ENCODE measurements at regions not wholly inside any gene's neighbourhood (a gene's known extent, or its start where the extent isn't known, plus 50 kb on each side); places are given as distances from the start of the nearest gene placed in this dataset.
"Not testable (repeated sequence)": the region's sequence is repeated elsewhere in the genome, so short reads cannot be mapped to it uniquely, and the experiment has no call there.

DNA sequence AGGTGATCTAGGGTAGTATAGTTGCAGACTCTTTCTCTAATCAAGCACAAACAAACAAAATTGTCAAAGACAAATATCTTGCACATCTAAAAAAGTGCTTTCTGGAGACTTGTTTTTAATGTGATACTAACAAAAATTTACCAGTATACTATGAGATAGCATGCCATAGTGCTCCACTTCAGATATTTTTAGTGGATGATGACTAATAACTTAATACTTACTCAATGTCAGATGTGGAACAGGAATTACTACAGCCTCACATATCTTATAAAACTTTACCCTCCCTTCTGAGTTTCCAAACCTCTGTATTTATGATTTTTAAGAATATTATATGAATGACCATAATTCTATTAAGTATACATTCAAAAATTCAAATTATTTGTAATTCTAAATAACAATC, 1162.0 kb upstream of the SLC39A10 start:
- H3K4me3 ChIP-seq (ENCODE audit: insufficient read depth, low read depth, low read length): no peak overlapping the region
- H3K27me3 ChIP-seq (ENCODE audit: control insufficient read depth, insufficient read depth, low read length): no peaks in the 10 kb centered on the region
- no peak for DNase-seq
- no peaks in the 10 kb centered on the region for H3K36me3 ChIP-seq (replicated peaks; ENCODE audit: control insufficient read depth, insufficient read depth, low read length)

DNA sequence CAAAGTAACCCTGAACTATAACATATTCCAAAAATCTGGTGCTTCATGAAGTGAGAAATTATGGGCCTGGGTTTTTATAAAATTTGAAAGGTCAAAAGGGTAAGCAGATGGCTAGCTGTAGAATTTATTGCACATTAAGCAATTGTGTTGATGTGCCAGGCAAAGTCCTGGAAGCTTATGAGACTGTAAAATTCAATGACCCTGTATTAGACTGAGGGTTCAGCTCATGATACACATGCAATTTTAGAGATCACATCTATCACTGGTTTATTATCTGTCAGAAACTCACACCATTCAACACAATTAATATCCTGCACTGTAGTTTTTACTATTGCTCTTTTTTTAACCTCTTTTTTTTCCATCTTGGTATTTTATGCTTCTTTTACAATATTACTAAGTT, 1162.6 kb upstream of the SLC39A10 start:
- H3K36me3 ChIP-seq (replicated peaks; ENCODE audit: control insufficient read depth, insufficient read depth, low read length): no peaks in the 10 kb centered on the region
- DNase-seq: no peak
- no peak overlapping the region for H3K4me3 ChIP-seq (ENCODE audit: insufficient read depth, low read depth, low read length)
- no peaks in the 10 kb centered on the region for H3K27me3 ChIP-seq (ENCODE audit: control insufficient read depth, insufficient read depth, low read length)

DNA sequence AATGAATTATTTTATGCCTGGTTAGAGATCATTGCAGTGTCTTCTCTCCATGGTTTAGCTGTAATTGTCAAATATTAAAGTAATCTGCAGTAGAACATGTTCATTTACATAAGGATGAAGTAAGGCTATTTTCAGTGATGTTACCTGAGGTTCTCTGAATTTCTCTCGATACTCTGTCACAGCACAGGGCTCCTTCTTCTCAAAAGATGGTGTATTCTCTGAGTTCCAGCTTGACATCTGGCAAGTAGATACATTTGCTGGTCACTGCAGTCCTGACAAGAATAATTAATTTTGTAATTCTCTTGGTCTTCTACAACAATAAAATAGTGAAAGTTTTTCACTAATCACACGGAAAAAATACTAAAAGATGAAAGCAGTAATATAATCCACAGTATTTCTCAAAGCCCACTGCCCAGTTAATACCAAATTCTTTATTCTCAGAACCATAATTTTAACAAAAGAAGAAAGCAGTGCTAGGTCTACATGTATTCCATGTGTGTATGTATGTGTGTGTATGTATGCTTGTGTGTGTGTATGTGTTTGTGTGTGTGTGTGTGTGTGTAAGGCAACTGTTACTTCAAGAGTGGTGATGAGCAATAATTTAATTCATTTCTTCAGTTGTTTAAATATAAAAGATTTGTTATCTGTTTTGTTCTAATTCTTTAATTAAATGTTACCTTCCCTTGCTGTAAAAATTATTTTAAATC, 1165.5 kb upstream of the SLC39A10 start:
- no peaks in the 10 kb centered on the region; the same call in 1 of the 2 replicates for H3K27me3 ChIP-seq (ENCODE audit: control insufficient read depth, insufficient read depth, low read length)
- no peak for DNase-seq

GRCh38 chr2:194486326-194486725, 1170.7 kb upstream of the SLC39A10 start:
- no peaks in the 10 kb centered on the region for H3K36me3 ChIP-seq (replicated peaks; ENCODE audit: control insufficient read depth, insufficient read depth, low read length)
- H3K4me3 ChIP-seq (ENCODE audit: insufficient read depth, low read depth, low read length): no peak overlapping the region
- no peaks in the 10 kb centered on the region; the same call in 1 of the 2 replicates for H3K27me3 ChIP-seq (ENCODE audit: control insufficient read depth, insufficient read depth, low read length)
- no peak for DNase-seq

More for the DNA sequence above, 1165.5 kb upstream of the SLC39A10 start:
- Histone ChIP-seq H3K36me3 (replicated peaks; ENCODE audit: control insufficient read depth, insufficient read depth, low read length) (no peaks in the 10 kb centered on the region), H3K4me3 (ENCODE audit: insufficient read depth, low read depth, low read length) (no peak overlapping the region)

DNA sequence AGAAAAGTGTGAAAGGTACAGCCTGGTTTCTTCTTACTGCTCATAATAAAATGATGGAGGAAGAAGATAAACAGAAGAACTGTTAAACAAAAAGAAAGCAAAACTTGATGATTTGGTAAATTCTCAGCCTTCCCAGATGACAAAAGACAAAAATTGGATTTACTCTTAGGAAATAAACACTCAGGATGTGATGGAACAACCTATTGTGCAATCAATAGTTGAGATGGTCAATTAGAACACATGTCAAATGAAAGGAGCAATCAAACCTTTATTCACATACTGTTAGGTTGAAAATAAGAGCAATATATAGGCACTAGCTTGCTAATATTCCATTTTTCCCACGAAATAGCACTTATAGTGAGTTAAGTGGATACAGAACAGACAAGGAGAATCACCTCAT, 1174.0 kb upstream of the SLC39A10 start:
- DNase-seq: no peak
- Histone ChIP-seq H3K27me3 (ENCODE audit: control insufficient read depth, insufficient read depth, low read length) (no peaks in the 10 kb centered on the region; the same call in 1 of the 2 replicates), H3K4me3 (ENCODE audit: insufficient read depth, low read depth, low read length) (no peak overlapping the region), H3K36me3 (replicated peaks; ENCODE audit: control insufficient read depth, insufficient read depth, low read length) (no peaks in the 10 kb centered on the region)

- Histone ChIP-seq H3K27me3 (ENCODE audit: control insufficient read depth, insufficient read depth, low read length) (no peaks in the 10 kb centered on the region), H3K36me3 (replicated peaks; ENCODE audit: control insufficient read depth, insufficient read depth, low read length) (no peaks in the 10 kb centered on the region), H3K4me3 (ENCODE audit: insufficient read depth, low read depth, low read length) (no peak overlapping the region)
- DNase-seq: no peak
Measured at GRCh38 chr2:194465641-194466040, 1191.4 kb upstream of the SLC39A10 start.

GRCh38 chr2:194464964-194465638, 1191.9 kb upstream of the SLC39A10 start:
- DNase-seq: no peak
- Histone ChIP-seq H3K27me3 (ENCODE audit: control insufficient read depth, insufficient read depth, low read length) (no peaks in the 10 kb centered on the region), H3K4me3 (ENCODE audit: insufficient read depth, low read depth, low read length) (no peak overlapping the region), H3K36me3 (replicated peaks; ENCODE audit: control insufficient read depth, insufficient read depth, low read length) (no peaks in the 10 kb centered on the region)

- not testable (repeated sequence) for H3K36me3 ChIP-seq (replicated peaks; ENCODE audit: control insufficient read depth, insufficient read depth, low read length); H3K4me3 ChIP-seq (ENCODE audit: insufficient read depth, low read depth, low read length); DNase-seq; H3K27me3 ChIP-seq (ENCODE audit: control insufficient read depth, insufficient read depth, low read length)
Measured at GRCh38 chr2:194462883-194463282, 1194.1 kb upstream of the SLC39A10 start.

DNA sequence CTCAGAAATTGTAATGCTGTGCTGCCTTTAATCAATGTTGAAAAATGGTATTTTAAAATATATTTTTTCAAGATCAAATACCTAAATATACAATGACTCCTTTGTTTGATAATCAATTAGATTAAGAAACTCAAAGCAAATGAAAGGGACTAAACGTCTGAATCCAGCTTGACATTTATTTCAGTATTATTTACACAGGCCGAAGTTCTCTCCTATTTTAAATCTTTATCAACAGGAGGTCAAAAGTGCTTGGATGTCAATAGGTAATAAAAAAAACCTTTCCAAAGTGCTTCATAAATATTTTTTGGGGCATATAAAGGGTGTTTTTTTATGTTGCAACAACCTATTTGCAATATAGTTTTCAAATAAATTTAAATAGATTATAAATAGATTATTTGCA, 1201.7 kb upstream of the SLC39A10 start:
- Histone ChIP-seq H3K36me3 (replicated peaks; ENCODE audit: control insufficient read depth, insufficient read depth, low read length) (no peaks in the 10 kb centered on the region), H3K4me3 (ENCODE audit: insufficient read depth, low read depth, low read length) (no peak overlapping the region), H3K27me3 (ENCODE audit: control insufficient read depth, insufficient read depth, low read length) (no peaks in the 10 kb centered on the region)
- no peak for DNase-seq

DNA sequence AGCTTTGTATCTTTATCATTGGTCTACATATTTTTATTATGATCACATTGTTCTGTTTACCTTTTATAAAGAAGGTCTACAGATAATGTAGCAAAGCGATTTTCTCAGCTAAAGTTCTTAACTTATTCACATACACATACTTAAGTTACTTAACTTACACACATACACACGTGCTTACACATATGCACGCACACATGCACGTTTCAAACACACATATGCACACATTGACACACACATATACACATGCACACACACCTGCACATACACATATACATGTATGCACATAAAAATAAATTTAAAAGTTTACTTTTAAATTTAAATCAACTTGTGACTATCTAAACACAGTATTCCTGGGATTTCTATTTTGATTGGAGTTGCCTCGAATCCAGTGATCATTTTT, 1204.5 kb upstream of the SLC39A10 start:
- H3K4me3 ChIP-seq (ENCODE audit: insufficient read depth, low read depth, low read length): no peak overlapping the region
- no peaks in the 10 kb centered on the region for H3K27me3 ChIP-seq (ENCODE audit: control insufficient read depth, insufficient read depth, low read length)
- no peak for DNase-seq
- H3K36me3 ChIP-seq (replicated peaks; ENCODE audit: control insufficient read depth, insufficient read depth, low read length): no peaks in the 10 kb centered on the region

DNA sequence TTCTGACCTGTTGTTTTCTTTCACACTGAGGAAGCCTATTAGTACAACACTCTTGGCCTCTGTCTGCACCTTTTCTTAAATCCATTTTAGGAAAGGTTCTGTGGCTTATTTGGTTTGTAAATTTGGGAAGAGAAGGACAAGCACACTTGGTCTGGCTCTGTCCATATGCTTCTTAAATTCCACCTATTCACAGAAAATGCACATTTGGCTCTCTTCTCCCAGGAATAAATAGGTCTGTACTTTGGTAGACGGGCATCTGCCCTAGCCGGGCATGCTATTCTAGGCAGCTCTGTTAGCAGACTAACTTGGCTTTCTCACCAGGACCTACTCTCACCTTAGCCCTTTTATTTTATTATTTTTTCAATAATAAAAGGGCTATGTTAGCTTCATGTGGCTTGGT, 1211.8 kb upstream of the SLC39A10 start:
- Histone ChIP-seq H3K4me3 (ENCODE audit: insufficient read depth, low read depth, low read length) (no peak overlapping the region), H3K27me3 (ENCODE audit: control insufficient read depth, insufficient read depth, low read length) (no peaks in the 10 kb centered on the region), H3K36me3 (replicated peaks; ENCODE audit: control insufficient read depth, insufficient read depth, low read length) (no peaks in the 10 kb centered on the region)
- DNase-seq: no peak

DNA sequence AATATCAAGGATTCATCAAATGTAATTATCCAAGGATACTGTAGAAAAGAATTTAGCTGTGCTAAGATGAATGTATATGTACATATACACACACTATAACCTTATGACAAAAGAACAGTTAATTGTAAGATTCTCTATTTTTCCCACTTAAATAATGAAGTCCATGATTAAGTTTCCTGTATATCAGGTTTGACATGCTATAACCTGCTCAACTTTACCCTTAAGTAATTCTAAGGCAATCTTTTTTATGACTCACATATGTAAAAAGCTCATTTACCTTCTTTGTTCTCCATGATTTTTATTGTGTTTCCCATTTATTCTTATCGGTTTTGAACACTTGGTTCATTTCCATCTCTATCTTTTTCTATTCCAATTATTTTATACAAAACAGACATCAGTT, 1213.1 kb upstream of the SLC39A10 start:
- no peak for DNase-seq
- no peak overlapping the region for H3K4me3 ChIP-seq (ENCODE audit: insufficient read depth, low read depth, low read length)
- no peaks in the 10 kb centered on the region for H3K36me3 ChIP-seq (replicated peaks; ENCODE audit: control insufficient read depth, insufficient read depth, low read length)
- H3K27me3 ChIP-seq (ENCODE audit: control insufficient read depth, insufficient read depth, low read length): no peaks in the 10 kb centered on the region

GRCh38 chr2:194424683-194425209, 1232.3 kb upstream of the SLC39A10 start:
- Histone ChIP-seq H3K36me3 (replicated peaks; ENCODE audit: control insufficient read depth, insufficient read depth, low read length) (no peaks in the 10 kb centered on the region), H3K27me3 (ENCODE audit: control insufficient read depth, insufficient read depth, low read length) (no peaks in the 10 kb centered on the region), H3K4me3 (ENCODE audit: insufficient read depth, low read depth, low read length) (no peak overlapping the region)
- DNase-seq: no peak

GRCh38 chr2:194411221-194411620, 1245.8 kb upstream of the SLC39A10 start:
- no peaks in the 10 kb centered on the region for H3K36me3 ChIP-seq (replicated peaks; ENCODE audit: control insufficient read depth, insufficient read depth, low read length)
- H3K4me3 ChIP-seq (ENCODE audit: insufficient read depth, low read depth, low read length): no peak overlapping the region
- no peaks in the 10 kb centered on the region for H3K27me3 ChIP-seq (ENCODE audit: control insufficient read depth, insufficient read depth, low read length)
- DNase-seq: no peak

DNA sequence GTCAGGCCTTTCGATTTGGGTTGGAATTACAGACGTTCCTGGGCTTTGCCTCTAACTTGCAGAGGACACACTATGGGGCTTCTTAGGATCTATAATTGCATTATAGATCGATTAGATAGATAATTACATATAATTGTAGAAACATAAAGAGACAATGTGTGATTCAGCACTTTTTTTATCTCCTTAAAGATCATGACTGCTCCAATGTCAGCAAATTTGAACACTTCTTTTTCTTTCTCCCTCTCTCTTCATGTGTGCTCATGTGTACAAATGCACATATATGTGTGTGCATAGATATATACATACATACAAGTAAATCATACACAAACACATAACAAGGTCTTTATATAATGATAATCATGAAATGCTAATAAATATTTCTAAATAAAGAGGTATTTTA, 1261.2 kb upstream of the SLC39A10 start:
- Histone ChIP-seq H3K4me3 (ENCODE audit: insufficient read depth, low read depth, low read length) (no peak overlapping the region), H3K36me3 (replicated peaks; ENCODE audit: control insufficient read depth, insufficient read depth, low read length) (no peaks in the 10 kb centered on the region), H3K27me3 (ENCODE audit: control insufficient read depth, insufficient read depth, low read length) (no peaks in the 10 kb centered on the region)
- DNase-seq: no peak
